GM21526 (cell line): ENCODE measurements at regions not wholly inside any gene's neighbourhood (a gene's known extent, or its start where the extent isn't known, plus 50 kb on each side); places are given as distances from the start of the nearest gene placed in this dataset.

ENCODE experiments used
- ATAC-seq: cut with Tn5 transposase; IDR thresholded peaks from one replicate; pipeline ENCODE4 v1.9.1; 2021; ENCODE audit warnings: moderate library complexity; ENCODE audit not compliant: unreplicated experiment, low FRiP score

- ATAC-seq = no peak
Measured at GRCh38 chr10:120960725-120961124, 109.6 kb downstream of the WDR11 start.

- no peak for ATAC-seq
Measured at GRCh38 chr10:120961795-120962755, 110.9 kb downstream of the WDR11 start.

DNA sequence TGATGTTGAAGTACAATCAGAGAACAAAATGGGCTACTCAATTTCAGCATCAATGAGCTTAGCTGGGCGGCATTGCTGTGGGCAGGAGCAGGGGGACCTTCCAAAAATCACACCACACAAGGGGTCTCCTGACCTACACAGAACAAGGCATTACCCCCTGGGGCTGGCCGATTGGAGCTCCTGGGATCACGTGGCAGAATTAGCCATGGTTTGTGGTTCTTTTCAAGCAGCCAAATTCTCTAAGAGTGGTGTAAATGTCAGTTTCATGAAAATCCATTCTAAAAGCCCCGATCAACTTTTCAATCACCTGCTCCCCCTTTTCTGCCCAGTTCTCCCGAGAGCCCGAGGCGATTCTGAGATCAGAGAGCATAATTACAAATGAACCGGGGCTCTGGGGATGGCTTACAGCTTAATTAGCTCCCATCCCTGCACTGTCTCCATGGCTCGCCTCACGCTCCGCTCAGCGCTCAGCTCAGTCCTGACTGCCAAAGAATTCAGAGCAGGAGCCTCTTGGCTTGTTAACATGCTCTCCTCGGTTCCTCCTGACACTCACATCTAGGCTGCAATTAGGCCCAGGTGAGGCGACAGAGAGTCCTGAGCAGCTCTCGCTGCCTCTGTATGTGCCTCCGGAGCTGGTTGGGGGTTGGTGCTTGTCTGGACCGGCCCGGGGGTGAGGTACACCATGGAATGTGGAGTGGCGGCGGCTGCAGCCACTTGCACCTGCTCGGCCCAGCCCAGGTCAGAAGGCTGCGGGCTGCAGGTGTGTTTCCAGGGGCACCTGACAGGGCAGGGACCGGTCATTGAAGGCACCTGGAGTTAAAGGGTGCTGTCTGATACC, 111.8 kb downstream of the WDR11 start:
- ATAC-seq = no peak

GRCh38 chr10:120963594-120964220, 112.5 kb downstream of the WDR11 start:
- no peak for ATAC-seq

DNA sequence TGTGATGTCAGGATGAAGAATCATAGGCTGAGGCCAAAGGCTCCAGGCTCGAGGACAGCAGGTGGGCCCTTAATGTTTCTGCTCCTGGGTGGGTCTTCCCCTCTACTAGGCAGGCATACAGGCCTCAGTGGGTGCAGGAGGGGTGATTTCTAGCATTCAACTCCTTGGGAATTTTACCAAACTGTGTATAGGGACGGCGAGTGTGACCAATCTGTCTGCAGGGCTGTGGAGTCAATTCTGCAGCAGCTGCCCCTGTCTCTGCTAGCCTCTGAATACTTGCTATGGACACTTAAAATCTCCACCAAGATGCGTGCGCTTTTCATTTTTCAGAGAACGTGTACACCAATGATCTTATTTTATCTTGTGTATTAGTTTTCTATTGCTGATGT, 115.5 kb downstream of the WDR11 start:
- no peak for ATAC-seq

DNA sequence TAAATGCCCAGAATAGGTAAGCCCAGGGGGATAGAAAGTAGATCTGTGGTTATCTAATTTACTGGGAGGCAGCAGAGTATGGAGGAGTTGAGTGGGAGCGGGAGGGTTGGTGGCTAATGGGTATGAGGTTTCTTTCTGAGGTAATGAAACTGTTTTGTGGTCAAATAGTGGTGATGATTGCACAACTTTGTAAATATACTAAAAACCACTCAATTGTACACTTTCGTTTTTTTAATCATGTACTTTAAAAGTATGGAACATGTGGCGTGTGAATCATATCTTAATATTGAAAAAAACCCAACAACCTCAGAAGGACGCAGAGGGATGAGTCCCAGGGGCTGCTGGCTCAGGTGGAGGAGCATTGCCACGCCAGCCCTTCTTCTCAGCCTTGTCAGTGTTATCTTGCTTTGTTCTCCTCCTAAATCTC, 118.1 kb downstream of the WDR11 start:
- ATAC-seq = no peak

GRCh38 chr10:120970595-120971529, 119.7 kb downstream of the WDR11 start:
- ATAC-seq = no peak

DNA sequence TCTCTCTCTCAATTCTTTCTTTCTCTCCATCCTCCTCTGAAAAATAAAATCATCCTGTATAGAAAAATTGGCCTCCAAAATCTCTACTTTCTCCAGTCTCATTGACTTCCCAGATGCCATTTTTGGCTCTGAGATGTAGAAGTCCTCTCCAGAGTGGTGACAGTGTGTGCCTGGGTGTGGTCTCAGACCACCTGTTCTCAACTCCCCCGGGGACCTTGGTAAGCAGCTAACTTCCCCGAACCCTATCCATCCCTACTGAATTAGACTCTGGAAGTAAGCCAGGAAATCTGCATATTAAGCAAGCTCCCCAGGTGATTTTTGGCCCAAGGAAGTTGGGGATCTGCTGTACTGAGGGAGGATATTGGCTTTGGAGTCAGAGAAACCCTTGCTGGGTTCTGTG, 120.5 kb downstream of the WDR11 start:
- ATAC-seq = no peak

GRCh38 chr10:120972259-120972658, 121.1 kb downstream of the WDR11 start:
- ATAC-seq = no peak

- no peak for ATAC-seq
Measured at GRCh38 chr10:120975072-120975867, 124.1 kb downstream of the WDR11 start.

GRCh38 chr10:120975868-120976225, 124.7 kb downstream of the WDR11 start:
- ATAC-seq = no peak

DNA sequence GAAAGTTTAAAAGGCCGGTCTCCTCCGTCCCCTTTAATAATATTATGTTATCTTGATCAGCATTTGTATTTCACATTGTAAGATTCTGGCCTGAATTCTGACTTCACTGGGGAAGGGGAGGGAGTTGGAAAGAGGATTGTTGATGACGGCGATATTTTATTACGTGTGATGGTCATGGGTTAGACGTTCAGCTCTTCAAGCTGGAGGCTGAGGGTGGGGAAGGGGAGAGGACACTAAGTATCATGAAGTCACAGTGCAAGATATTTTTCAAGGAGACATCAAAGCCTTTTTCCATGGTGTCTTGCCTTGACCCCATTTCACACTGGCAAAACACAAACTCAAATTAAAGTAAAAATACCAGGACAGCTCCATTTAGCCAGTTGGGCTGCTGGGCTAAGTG, 126.7 kb downstream of the WDR11 start:
- no peak for ATAC-seq

GRCh38 chr10:120978589-120979252, 127.6 kb downstream of the WDR11 start:
- ATAC-seq = no peak

DNA sequence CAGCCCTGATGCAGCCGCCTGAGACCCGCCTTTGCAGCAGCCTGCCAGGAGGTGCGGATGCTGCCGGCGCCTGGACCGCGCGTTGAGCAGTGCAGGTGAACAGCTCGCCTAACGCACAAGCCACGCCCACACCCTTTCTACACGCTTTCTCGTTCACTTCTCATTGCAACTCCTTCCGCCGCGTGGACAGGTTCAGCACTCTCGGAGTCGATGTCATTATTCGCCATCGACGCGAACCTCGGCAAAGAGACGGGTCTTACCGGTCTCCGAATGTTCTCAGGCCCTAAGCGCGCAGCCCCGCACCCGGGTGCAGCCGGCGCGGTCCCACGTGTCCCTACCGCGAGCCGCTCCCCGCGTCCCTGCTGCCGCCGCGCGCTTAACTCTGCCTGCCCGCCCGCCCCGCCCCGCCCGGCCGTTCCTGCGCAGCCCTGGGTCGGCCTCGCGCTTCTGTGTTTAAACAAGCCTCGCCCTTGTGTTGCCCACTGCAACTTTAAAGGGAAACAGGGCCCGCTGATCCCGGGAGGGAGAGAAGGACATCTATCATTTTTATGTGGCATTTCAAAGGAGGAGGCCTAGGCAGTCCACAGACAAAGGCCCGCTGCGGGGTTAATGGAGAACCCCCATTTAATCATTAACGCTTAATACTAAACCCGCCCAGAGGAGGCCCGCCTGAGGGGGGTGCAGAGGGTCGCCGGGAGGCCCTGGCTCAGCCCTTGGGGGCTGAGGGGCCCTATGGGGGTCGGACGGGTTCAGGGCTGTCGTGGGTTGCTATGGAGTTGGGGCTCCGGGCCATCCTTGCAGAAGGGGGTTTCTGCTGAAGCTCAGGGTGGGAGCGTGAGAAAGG, 128.5 kb downstream of the WDR11 start:
- ATAC-seq = no peak

DNA sequence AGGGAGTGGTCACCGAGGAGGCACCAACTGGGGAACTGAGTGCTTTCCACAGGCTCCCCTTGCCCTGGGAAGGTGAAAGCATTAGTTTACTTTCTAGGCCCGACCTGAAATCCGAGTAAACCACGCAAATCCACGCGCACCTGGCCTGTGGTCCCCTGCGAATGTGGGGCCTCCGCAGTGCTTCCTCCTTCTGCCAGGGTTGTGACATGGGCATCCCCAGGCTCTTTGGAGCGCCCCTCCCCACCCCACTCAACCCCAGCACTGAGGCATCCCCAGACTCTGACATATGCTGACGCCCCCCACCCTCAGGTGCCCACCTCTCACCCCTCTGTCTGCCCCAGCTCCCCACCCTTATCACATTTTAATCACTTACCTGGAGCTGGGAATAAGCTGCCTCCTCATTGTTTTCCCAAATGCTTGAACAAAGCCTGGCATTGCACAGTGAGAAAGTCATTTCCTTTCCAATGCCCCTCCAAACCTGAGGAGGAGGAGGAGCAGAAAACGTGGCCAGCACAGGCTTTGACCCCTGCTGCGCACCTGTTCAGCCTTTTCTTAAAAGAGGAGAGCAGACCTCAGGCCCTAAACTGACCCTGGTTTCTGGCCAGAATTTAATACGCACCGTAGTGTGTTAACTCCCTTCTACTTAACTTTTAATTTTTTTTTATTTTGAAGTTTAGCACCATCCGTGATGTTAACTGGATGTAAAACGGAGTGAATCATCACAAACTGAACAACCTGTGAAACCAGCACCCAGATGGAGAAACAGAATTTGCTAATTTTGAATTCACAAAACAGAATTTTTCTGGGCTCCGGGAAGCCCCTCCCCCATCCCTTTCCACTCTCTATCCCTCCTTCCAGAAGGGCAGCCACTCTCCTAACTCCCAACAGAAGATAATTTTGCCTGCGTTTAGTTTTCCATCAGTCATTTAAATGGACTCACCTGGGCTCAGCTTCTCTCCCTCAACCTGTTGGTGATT, 129.4 kb downstream of the WDR11 start:
- no peak for ATAC-seq

- no peak for ATAC-seq
Measured at GRCh38 chr10:120981601-120982391, 130.6 kb downstream of the WDR11 start.
